ENCODE measurements at regions not wholly inside any gene's neighbourhood (a gene's known extent, or its start where the extent isn't known, plus 50 kb on each side); places are given as distances from the start of the nearest gene placed in this dataset.

DNA sequence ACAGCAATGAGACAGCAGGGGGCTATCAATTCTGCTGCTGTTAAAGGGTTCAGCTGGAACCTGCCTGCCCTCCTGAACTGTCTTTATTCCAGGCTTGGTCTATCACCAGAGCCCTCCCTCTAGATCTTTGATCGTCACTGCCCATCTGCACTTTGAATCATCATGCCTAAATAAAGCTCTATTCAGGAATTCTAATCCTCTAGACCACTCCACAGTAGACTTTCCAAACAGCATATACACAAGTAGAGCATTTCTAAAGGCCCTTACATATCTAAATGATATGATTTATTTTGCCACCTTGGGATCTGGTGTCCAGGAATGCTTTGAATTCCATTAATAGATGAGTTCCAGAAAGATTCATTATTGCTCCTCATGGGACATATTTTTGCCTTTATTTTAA lies 542.1 kb upstream of the SYT4 start:
- WGBS, 2 experiments (ENCODE audit: insufficient coverage in 1 of 2, insufficient read length in 1 of 2) = 84 to 86% methylated on average over 1 of the region's 1 CpG

GRCh38 chr18:43819873-43820272 lies 542.6 kb upstream of the SYT4 start:
- Mint-ChIP-seq H3K4me3 (no peak overlapping the region), H3K4me1 (peaks cover 20% of the 10 kb centered on the region), H3K27me3 (ENCODE audit: insufficient read depth) (no peaks in the 10 kb centered on the region), H3K9me3 (peaks cover 10% of the 10 kb centered on the region), H3K27ac (no peak overlapping the region), H3K36me3 (ENCODE audit: low read depth) (no peaks in the 10 kb centered on the region)
- no peaks in the 10 kb centered on the region for H3K27me3 ChIP-seq (ENCODE audit: control insufficient read depth, insufficient read depth, low read length, poor library complexity, severe bottlenecking)
- H3K36me3 ChIP-seq (ENCODE audit: control insufficient read depth, insufficient read depth, low read length) = no peaks in the 10 kb centered on the region
- 100% methylated on average over 1 of the region's 1 CpG; no CpG with 5 or more reads in 1 of the 2 experiments for WGBS, 2 experiments (ENCODE audit: insufficient coverage in 1 of 2, insufficient read length in 1 of 2)
- TF ChIP-seq, protein P1, sequence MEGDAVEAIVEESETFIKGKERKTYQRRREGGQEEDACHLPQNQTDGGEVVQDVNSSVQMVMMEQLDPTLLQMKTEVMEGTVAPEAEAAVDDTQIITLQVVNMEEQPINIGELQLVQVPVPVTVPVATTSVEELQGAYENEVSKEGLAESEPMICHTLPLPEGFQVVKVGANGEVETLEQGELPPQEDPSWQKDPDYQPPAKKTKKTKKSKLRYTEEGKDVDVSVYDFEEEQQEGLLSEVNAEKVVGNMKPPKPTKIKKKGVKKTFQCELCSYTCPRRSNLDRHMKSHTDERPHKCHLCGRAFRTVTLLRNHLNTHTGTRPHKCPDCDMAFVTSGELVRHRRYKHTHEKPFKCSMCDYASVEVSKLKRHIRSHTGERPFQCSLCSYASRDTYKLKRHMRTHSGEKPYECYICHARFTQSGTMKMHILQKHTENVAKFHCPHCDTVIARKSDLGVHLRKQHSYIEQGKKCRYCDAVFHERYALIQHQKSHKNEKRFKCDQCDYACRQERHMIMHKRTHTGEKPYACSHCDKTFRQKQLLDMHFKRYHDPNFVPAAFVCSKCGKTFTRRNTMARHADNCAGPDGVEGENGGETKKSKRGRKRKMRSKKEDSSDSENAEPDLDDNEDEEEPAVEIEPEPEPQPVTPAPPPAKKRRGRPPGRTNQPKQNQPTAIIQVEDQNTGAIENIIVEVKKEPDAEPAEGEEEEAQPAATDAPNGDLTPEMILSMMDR (conservative IDR thresholded peaks at IDR 0.05) = no peak
- no peak overlapping the region for H3K9ac ChIP-seq (ENCODE audit: extremely low read depth, low read length, poor library complexity, severe bottlenecking)
- H3K9me3 ChIP-seq (ENCODE audit: control insufficient read depth, low read length) = no peaks in the 10 kb centered on the region
- H3K27ac ChIP-seq (ENCODE audit: low read depth, low read length) = no peak overlapping the region
- H3K4me3 ChIP-seq (ENCODE audit: low read length) = no peak overlapping the region
- DNase-seq = no peak
- no peaks in the 10 kb centered on the region for H3K4me1 ChIP-seq (ENCODE audit: control insufficient read depth, insufficient read depth, low read length)

More for the DNA sequence above, 542.1 kb upstream of the SYT4 start:
- Mint-ChIP-seq H3K27me3 (ENCODE audit: insufficient read depth) (no peaks in the 10 kb centered on the region), H3K36me3 (ENCODE audit: low read depth) (no peaks in the 10 kb centered on the region), H3K9me3 (peaks cover 10% of the 10 kb centered on the region), H3K4me1 (peaks cover 16% of the 10 kb centered on the region), H3K27ac (no peak overlapping the region), H3K4me3 (no peak overlapping the region)
- Histone ChIP-seq H3K9ac (ENCODE audit: extremely low read depth, low read length, poor library complexity, severe bottlenecking) (no peak overlapping the region), H3K4me3 (ENCODE audit: low read length) (no peak overlapping the region), H3K27ac (ENCODE audit: low read depth, low read length) (no peak overlapping the region), H3K36me3 (ENCODE audit: control insufficient read depth, insufficient read depth, low read length) (no peaks in the 10 kb centered on the region), H3K9me3 (ENCODE audit: control insufficient read depth, low read length) (no peaks in the 10 kb centered on the region), H3K4me1 (ENCODE audit: control insufficient read depth, insufficient read depth, low read length) (no peaks in the 10 kb centered on the region), H3K27me3 (ENCODE audit: control insufficient read depth, insufficient read depth, low read length, poor library complexity, severe bottlenecking) (no peaks in the 10 kb centered on the region)
- TF ChIP-seq, protein P1 (conservative IDR thresholded peaks at IDR 0.05) = no peak
- no peak for DNase-seq

DNA sequence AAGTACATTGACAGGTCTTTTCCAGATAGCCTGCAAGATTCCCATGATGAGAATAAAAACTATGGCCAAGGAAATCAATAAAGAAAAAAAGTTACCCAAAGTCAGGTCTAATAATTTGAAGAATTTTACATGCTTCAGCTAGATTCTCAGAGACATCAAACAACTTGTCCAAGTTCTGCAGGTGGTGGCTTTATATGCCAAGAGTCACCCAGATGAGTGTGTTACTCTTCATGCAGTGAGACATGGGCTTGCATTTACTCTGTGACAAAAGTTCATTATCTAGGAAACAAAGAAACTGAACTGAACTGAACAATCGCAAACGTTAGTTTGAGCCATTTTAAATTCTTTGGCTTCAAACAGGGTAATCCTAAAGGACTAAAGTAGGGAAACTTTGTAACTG lies 548.5 kb upstream of the SYT4 start:
- no peak overlapping the region for H3K27ac ChIP-seq (ENCODE audit: low read depth, low read length)
- Mint-ChIP-seq H3K9me3 (no peaks in the 10 kb centered on the region), H3K36me3 (ENCODE audit: low read depth) (no peaks in the 10 kb centered on the region), H3K4me3 (no peak overlapping the region), H3K27me3 (ENCODE audit: insufficient read depth) (no peaks in the 10 kb centered on the region), H3K27ac (no peak overlapping the region), H3K4me1 (peaks cover 5% of the 10 kb centered on the region)
- TF ChIP-seq, protein P1 (conservative IDR thresholded peaks at IDR 0.05) = no peak
- no peak for DNase-seq
- H3K9ac ChIP-seq (ENCODE audit: extremely low read depth, low read length, poor library complexity, severe bottlenecking) = no peak overlapping the region
- no peaks in the 10 kb centered on the region for H3K36me3 ChIP-seq (ENCODE audit: control insufficient read depth, insufficient read depth, low read length)
- H3K27me3 ChIP-seq (ENCODE audit: control insufficient read depth, insufficient read depth, low read length, poor library complexity, severe bottlenecking) = no peaks in the 10 kb centered on the region
- H3K4me3 ChIP-seq (ENCODE audit: low read length) = no peak overlapping the region
- no peaks in the 10 kb centered on the region for H3K9me3 ChIP-seq (ENCODE audit: control insufficient read depth, low read length)
- H3K4me1 ChIP-seq (ENCODE audit: control insufficient read depth, insufficient read depth, low read length) = no peaks in the 10 kb centered on the region
- 82 to 90% methylated on average over 2 of the region's 2 CpGs for WGBS, 2 experiments (ENCODE audit: insufficient coverage in 1 of 2, insufficient read length in 1 of 2)

Measured in endodermal cell (in vitro differentiated cells).